Kidney capillary endothelial cell (primary cell): ENCODE measurements at regions not wholly inside any gene's neighbourhood (a gene's known extent, or its start where the extent isn't known, plus 50 kb on each side); places are given as distances from the start of the nearest gene placed in this dataset.

Source experiments
- DNase-seq: peaks from one replicate; pipeline ENCODE4 v3.0.0-alpha.2; 2018; ENCODE audit warnings: low spot score

DNA sequence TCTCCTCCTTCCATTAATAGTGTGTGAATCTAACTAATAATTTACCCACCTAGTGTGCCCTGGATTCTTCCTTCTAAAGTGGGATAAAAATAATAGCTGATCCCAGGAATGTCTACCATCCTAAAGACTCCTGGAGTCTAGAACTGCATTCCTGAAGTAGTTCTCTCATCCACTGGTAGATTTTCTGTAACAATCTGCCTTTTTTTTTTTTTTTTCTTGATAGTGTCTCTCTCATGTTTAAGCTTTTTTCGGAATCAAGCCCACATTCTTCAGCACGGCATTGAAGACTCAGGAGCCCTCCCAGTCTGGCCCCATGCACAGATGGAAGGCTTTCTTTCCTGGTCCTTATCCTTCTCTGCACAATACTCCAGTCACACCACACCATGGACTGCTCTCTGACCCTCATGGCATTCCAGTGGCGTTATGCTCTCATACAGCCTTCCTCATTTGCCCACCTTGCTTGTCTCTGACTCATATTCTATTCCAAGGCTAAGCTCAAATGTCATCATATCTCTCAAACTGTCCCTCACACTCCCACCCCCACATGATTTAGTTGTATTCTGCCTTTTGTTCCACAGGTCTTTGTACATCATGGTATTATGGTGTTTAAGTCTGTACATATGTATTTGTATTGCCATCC is 68.7 kb upstream of the FRY start:
- no peak for DNase-seq

DNA sequence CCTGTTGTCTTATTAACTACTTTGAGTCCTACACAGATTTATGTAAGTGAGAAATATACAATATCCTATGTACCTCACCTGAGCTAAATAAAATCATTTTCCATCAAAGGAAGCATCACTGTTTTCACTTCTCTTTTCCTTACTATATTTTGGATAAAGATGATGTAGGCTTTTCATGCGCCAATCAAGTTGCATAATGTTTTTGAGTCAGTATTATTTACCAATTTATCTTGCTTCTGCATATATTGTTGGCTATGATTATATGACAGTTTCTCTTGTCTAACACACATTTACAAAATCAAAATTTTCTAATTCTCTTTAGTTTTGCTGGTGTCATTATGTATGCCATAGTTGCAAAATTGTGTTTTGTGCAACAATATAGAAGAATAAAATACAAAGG is 67.9 kb upstream of the FRY start:
- DNase-seq, result no peak

DNA sequence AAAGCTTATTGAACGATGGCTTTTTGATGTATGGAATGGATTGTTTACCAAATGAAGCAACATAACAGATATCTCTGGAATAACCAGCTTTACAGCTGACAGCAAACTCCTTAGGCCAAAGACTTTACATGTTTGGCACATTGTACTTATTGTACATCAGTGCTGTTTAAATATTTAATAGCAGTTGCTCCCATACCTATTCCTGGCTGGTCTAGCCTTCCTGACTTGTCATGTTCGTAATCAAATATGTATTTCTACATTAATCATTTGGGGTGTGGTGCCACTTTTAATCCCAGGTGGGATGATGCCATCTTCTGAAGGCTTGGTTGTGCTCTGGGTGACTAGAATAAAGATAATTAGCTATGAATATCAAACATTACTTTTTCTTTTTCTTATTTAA is 67.4 kb upstream of the FRY start:
- DNase-seq, result no peak

DNA sequence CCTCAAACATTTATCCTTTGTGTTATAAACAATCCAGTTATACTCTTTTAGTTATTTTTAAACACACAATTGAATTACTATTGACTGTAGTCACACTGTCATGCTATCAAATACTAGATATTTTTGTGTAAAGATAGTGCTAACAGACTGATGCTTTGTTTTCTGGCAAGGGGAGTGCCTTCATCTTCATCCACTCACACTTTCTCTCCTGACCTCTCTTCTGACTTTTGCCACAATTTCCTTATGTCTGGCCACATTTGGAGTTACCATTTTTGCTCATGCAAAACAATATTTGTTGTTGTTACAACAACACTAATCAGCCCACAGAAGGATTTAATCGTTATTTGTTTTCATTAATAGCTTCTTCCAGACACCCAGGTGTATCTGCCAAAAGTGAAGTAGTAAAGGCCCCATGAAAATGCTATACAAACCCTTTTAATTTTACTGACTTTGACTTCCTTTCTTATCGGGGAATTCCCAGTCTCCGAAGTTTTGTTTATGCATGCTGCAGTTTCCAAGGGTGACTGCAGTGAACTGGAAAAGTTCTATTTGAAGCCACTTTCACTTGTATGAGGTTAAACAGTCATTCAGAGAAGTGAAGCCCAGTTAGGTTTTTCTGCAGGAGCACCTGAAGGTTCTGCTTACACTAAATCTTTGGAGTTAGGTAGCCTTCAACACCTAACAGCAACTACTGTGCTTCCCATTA is 66.1 kb upstream of the FRY start:
- DNase-seq, result no peak

DNA sequence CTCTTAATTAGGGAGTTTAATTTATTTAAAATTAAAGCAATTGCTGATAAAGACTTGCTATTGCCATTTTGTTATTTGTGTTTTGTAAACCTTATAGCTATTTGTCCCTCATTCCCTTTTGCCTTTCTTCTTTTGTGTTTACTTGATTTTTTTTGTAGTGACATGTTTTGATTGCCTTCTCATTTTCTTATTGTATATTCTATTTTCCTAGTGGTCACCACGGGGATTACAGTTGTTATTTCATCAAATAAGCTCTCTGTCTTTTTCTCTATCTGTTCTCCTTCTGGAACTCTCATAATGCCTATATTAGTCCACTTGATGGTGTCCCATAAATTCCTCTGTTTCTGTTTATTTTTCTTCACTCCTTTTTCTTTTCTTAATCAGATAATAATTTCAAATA is 64.4 kb upstream of the FRY start:
- no peak for DNase-seq

DNA sequence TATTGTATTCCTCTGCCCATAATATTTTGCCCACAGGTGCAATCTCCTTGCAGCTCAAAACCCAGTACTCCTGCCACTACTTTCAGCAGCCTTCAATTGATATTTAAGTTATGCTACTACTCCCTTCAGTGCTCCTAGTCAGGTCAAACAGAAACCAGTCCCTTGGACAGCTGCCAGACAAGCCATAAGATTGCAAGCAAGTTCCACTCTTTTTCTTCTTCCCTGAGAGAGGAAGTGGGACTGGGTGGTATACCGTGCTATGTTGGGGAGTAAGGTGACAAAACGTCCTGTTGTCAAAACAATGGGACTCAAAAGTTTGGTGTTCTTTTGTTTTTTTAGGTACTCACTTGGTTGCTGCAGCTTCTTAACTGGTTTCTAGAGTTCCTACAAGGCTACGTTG is 63.1 kb upstream of the FRY start:
- no peak for DNase-seq

DNA sequence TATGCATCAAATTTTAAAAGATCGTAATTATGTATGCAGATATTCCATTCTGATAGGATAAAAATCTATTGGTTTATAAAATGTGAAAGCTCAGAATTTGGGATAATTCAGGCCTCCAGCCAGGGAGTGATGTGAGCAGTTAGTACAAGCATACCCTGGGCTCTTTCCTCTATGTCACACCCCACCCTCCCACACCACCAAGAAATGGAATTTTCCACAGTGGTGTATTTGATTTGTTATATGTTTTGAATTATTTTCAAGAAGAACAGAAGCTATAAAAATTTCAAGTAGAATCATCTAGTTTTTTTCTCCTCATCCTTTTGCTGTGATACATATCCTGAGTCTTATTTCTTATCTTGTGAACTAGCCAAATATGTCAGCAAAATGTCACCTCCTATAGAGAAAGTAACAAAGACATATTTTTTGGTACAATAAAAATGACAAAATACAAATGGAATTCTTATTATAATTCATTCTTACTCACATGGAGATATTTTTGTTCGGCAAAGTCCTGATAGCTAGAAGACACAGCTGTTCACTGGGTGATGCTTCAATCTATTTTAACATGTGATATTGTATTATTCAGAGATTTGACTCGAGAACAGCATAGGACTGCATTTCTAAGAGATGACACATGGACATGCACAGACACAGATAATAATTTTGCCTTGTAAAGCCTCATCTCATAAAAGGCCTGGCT is 61.2 kb upstream of the FRY start:
- DNase-seq, result peak; percentile 19

DNA sequence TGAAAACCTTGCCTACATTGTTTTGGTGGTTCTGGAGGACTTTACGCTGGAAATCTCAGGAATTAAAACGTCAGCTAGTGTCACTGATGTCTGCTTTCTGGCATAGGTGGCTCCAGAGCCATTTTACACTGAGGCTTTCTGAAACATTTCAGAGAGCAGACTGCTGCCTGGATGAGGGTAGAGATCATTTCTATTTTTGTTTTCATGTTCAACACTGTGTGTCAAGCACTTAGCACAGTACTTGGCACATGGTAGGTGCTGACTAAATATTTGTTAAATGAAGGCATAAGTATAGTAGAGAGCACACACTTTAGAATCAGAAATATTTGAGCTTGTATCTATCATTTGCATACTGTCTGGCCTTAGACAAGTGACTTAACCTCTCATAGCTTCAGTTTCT is 59.1 kb upstream of the FRY start:
- DNase-seq, result no peak

DNA sequence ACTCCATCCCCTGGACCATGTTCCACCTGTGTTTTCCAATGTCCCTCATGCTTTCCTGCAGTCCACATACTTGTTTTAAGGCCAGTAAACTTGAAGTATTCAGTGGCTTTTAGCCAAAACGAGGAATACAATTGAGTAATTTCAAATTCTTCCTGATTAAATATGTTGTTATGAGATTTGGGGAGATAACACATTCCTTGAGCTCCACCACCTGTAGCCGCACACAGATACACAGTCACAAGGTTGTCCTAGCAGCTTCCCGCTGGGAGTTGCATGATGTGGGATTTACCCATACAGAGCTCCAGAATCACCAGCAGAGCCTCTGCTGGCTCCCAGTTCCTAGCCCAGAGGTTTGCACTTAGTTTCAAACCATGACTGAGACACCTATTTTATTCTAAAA is 53.6 kb upstream of the FRY start:
- no peak for DNase-seq

DNA sequence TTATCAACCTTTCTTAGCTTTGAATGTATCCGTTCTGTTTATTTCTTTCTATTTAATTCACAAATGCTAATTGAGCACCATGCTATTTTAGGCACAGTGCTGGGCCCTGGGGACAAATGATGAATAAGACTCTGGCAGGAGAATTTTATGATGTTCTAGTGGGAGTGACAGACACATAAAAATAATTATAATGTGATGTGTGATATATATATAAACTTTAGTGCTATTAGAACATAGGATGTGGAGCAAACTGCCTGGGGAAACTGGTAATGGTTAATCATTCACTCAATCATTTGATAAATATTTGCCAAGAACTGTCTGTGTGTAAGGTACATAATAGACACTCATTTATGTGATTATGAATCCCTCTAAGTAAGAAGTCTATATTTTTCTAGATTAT is 50.7 kb upstream of the FRY start:
- no peak for DNase-seq
